Esophagus muscularis mucosa (tissue), 3 donors: ENCODE measurements at regions not wholly inside any gene's neighbourhood (a gene's known extent, or its start where the extent isn't known, plus 50 kb on each side); places are given as distances from the start of the nearest gene placed in this dataset.

Experiments
- POLR2A ChIP-seq: fragments of 450-650 bp; IDR thresholded peaks from one replicate; pipeline ENCODE4 v1.6.1; 2017; ENCODE audit warnings: antibody characterized with exemption, moderate library complexity, mild to moderate bottlenecking, low read depth
- POLR2AphosphoS5 ChIP-seq, 2 donors: sonication (generic); formaldehyde crosslinking; IDR thresholded peaks; one replicate each; pipeline ENCODE4 v1.6.1; 2017; ENCODE audit warnings: antibody characterized with exemption in 2 of 2
- TF ChIP-seq, protein P1 (sequence below), 3 experiments: fragments of 200-600 bp in 2 of 3; fragments of 450-650 bp in 1 of 3; sonication (generic) in 2 of 3; IDR thresholded peaks; one replicate each; pipeline ENCODE4 v1.5.1; 2017 to 2019; ENCODE audit warnings: antibody characterized with exemption in 3 of 3, mild to moderate bottlenecking in 2 of 3, moderate library complexity in 1 of 3

DNA sequence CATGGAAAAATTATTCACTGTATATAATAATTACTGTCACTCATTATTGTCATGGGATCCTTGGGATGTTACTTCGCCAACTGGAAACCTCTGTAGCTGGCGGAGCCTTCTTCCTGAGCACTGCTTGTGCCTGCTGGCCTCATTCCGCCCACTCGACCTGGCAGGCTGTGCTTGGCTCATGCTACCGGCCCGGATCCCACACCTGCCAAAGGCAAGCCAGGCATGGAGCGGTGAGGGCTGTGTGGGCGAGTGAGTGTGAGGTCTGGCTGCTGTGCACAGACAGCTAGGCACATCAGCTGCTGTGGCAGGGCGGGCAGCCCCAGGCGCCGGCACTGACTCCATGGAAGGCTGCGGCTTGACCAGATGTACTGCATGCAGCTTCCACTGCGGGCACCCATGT lies 78.4 kb downstream of the DISP1 start:
- TF ChIP-seq, protein P1, sequence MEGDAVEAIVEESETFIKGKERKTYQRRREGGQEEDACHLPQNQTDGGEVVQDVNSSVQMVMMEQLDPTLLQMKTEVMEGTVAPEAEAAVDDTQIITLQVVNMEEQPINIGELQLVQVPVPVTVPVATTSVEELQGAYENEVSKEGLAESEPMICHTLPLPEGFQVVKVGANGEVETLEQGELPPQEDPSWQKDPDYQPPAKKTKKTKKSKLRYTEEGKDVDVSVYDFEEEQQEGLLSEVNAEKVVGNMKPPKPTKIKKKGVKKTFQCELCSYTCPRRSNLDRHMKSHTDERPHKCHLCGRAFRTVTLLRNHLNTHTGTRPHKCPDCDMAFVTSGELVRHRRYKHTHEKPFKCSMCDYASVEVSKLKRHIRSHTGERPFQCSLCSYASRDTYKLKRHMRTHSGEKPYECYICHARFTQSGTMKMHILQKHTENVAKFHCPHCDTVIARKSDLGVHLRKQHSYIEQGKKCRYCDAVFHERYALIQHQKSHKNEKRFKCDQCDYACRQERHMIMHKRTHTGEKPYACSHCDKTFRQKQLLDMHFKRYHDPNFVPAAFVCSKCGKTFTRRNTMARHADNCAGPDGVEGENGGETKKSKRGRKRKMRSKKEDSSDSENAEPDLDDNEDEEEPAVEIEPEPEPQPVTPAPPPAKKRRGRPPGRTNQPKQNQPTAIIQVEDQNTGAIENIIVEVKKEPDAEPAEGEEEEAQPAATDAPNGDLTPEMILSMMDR (IDR thresholded peaks at IDR 0.05), result no peak
- TF ChIP-seq POLR2AphosphoS5 (IDR thresholded peaks at IDR 0.05), result no peak
- TF ChIP-seq POLR2A, result no peak
